GM18870 (cell line): ENCODE measurements at regions not wholly inside any gene's neighbourhood (a gene's known extent, or its start where the extent isn't known, plus 50 kb on each side); places are given as distances from the start of the nearest gene placed in this dataset.
"Not testable (repeated sequence)": the region's sequence is repeated elsewhere in the genome, so short reads cannot be mapped to it uniquely, and the experiment has no call there.

Experiments used
- ATAC-seq: cut with Tn5 transposase; IDR thresholded peaks from one replicate; pipeline ENCODE4 v1.9.1; 2021; ENCODE audit warnings: moderate library complexity; ENCODE audit not compliant: unreplicated experiment

DNA sequence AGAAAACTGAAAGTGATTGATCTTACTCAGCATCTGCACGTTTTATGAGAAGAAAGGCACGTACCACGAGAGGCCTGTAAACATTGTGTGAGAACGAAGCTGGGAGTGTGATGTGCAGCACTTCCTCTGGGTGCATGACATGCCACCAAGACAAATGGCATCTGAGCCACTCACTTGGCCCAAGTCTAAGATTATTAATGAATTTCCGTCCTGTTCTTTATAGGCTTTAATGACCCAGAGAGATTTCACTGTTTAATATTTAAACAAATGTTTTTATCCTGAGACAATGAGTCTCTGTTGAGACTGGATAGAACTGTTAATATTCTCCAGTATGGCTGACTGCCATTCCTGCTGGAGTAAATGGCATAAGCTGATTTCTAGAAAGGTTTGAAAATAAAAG lies 172.6 kb upstream of the PHACTR1 start:
- ATAC-seq: no peak

- ATAC-seq: no peak
Observed at GRCh38 chr6:12544821-12545565, 171.6 kb upstream of the PHACTR1 start.

DNA sequence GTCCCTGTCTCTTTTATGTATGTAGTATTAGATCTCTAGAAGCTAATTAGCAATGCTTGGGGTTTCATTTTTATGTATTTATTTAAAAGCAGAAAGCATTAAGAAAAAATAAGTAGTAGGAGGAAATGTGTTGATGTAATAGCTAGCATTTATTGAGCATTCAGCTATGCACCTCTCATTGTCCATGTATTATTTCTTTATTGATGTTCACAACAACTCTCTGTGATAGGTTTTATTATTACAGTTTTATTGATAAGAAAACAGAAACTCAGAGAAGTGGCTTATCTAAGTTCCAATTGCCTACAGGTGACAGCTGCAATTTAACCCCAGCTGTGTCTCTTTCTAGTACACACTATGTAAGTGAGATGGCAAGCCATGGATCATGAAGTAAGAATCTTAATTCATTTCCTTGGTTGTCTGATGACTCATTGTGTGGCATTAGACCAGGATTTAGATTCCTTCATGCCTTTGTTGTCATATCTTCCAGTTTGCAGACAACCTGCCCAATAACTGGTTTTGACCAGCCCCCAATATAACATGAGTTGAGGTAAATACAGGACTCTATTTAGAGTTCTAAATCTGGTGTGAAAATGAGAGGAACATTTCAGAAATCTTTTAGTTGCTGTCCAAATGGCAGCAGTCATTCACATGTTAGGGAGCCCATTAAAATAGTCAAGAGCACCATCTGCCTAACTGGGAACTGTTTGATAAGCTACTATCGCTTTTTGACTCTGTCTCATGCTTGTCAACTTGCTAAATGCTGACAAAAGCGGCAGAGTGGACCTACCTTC lies 170.8 kb upstream of the PHACTR1 start:
- ATAC-seq: no peak

- no peak for ATAC-seq
Observed at GRCh38 chr6:12546410-12547002, 170.1 kb upstream of the PHACTR1 start.

DNA sequence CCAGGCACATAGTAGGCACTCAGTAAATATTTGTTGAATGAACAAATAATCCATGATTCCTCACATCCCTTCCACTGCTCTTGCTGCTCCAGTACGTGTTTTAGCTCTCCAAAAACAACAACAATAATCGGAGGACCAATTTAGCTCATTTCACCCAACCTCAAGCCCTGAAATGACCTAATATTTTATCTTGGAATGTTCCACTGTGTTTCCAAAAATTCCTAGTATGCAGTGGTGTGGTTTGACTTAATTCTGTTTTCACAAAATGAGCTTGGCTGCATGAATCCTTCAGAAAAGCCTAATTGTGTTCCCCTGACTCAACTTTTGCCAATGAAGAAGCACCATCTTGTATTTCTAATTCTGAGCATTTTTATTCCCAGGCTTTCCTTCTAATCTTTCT lies 168.0 kb upstream of the PHACTR1 start:
- no peak for ATAC-seq

GRCh38 chr6:12549445-12549844 lies 167.1 kb upstream of the PHACTR1 start:
- not testable (repeated sequence) for ATAC-seq

- ATAC-seq: not testable (repeated sequence)
Observed at GRCh38 chr6:12554820-12555219, 161.7 kb upstream of the PHACTR1 start.

DNA sequence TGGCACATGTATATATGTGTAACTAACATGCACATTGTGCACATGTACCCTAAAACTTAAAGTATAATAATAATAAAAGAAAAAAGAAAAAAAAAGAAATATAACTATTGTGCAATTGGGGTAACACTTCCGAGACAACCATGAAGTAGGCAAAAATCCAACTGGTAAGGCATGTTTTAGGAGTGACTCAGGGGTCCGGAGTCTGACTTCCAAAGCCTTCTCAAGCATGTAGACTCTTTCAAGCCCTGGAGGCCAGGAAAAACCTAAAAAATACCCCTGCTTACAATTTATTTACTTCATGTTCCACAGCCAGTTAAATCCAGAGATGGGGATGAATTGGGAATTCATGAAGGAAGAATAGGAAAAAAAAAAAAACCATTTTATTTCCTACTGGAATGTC lies 161.3 kb upstream of the PHACTR1 start:
- no peak for ATAC-seq

GRCh38 chr6:12555781-12556180 lies 160.8 kb upstream of the PHACTR1 start:
- no peak for ATAC-seq

GRCh38 chr6:12557765-12558164 lies 158.8 kb upstream of the PHACTR1 start:
- ATAC-seq: no peak

- ATAC-seq: no peak
Observed at GRCh38 chr6:12560315-12560714, 156.3 kb upstream of the PHACTR1 start.

DNA sequence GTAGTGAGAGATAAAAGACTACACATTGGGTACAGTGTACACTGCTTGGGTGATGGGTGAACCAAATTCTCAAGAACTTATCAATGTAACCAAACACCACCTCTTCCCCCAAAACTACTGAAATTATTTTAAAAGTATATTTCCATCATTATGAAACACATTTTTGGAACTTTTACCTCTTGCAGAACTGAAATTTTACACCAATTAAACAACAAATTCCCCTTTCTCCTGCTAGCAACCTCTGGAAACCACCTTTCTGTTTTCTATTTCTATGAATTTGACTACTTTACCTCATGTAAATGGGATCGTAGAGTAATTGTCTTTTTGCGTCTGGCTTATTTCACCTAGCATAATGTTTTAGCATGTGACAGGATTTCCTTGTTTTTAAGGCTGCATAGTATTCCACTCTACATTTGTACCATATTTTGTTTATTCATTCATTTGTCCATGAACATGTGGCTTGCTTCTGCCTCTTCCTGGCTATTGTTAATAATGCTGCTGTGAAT lies 149.9 kb upstream of the PHACTR1 start:
- ATAC-seq: no peak

GRCh38 chr6:12567682-12568081 lies 148.9 kb upstream of the PHACTR1 start:
- no peak for ATAC-seq

DNA sequence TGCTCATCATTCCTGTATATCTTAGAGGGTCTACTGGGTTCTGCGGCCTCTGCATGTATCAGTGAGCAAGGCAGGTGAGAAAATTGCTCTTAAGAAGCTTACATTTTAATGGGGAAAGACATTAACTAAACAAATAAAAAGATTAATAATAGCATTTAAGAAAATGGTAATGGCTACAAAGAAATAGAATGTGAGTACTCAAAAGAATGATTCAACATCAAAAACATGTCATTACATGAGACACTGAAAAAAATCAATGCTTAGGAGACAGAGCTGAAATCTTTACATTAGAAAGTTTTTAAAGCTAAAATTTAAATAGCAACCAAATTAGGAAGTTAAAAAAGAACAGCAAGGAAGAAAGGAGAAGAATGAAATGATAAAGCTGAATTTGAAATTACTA lies 146.9 kb upstream of the PHACTR1 start:
- ATAC-seq: no peak

DNA sequence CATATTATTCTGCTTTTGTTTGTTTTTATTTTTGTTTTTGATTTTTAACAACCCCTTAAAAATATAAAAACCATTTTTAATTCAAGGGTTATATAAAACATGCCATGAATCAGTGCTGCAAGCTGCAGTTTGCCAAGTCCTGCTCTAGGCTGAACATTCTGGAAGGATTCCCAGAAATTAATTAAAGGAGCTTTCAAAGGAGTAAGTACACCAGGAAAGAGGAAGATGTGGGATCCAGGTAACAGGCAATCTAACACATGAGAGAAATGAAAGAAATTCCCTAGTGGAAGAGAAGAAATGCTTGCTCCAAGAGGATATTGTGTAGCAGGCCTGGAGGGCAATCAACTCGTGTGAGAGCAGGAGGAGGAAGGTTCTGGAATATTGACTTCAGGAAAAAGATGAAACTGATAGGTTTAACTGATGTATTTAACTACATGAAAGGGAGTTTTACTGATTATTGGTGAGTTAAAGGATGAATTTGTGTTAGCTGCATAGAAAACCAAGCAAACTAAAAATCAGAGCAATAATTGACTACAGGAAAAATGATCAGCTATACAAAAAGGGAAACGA lies 146.0 kb upstream of the PHACTR1 start:
- no peak for ATAC-seq

- no peak for ATAC-seq
Observed at GRCh38 chr6:12572896-12573827, 143.4 kb upstream of the PHACTR1 start.

DNA sequence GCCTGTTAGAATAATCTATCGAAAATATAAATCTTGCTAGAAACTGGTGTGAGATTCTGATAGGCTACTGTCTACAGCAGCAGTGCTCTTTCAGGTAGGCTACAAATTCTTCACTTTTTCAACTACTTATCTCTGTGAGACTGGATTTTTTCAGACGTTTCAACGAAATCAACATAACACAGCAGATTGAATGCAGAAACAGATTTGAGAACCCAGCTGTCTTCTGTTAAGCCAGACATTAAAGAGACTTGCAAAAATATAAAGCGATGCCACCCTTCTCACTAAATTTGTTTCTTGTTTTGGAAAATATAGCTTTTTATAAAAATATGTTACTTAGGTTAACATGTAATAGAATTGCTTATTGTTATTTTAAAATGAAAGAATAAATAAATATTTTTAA lies 140.6 kb upstream of the PHACTR1 start:
- no peak for ATAC-seq

- no peak for ATAC-seq
Observed at GRCh38 chr6:12576389-12576788, 140.2 kb upstream of the PHACTR1 start.

GRCh38 chr6:12577124-12577850 lies 139.3 kb upstream of the PHACTR1 start:
- no peak for ATAC-seq

DNA sequence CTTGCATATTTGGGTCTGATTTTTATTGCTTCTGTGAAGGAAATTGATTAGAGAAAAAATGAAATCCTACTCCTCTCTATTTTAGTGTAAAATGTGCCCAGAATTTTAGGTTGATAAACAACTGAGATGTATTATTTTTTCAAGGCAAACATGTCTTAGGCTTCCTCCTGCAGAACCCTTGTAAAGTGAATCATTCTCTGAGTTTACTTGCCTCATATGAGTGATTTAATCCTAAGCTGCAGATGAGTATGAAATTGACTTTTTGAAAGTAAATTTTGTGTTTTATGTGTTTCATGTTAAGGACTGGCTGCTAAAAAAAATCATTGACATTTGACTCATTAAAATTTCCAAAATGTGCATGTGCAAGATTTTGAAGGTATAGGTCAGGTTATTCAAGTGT lies 138.5 kb upstream of the PHACTR1 start:
- ATAC-seq: no peak
